Keratinocyte (primary cell): ENCODE measurements at regions not wholly inside any gene's neighbourhood (a gene's known extent, or its start where the extent isn't known, plus 50 kb on each side); places are given as distances from the start of the nearest gene placed in this dataset.

Source experiments
- CTCF ChIP-seq, 3 experiments: IDR thresholded peaks in 1 of 3; conservative IDR thresholded peaks in 1 of 3; optimal IDR thresholded peaks in 1 of 3; 2 replicates in 2 of 3; 3 replicates in 1 of 3; pipeline versions ENCODE3 to v1.5.1; 2011; ENCODE audit warnings: low read length in 3 of 3, mild to moderate bottlenecking in 3 of 3, moderate library complexity in 2 of 3, control low read depth in 1 of 3, inconsistent platforms in 1 of 3; ENCODE audit not compliant: insufficient read depth in 2 of 3; ENCODE audit errors: extremely low read depth in 1 of 3
- EZH2 ChIP-seq: IDR thresholded peaks from one replicate; pipeline ENCODE4 v1.6.1; 2012; ENCODE audit warnings: inconsistent platforms, mild to moderate bottlenecking, low read length, moderate library complexity

DNA sequence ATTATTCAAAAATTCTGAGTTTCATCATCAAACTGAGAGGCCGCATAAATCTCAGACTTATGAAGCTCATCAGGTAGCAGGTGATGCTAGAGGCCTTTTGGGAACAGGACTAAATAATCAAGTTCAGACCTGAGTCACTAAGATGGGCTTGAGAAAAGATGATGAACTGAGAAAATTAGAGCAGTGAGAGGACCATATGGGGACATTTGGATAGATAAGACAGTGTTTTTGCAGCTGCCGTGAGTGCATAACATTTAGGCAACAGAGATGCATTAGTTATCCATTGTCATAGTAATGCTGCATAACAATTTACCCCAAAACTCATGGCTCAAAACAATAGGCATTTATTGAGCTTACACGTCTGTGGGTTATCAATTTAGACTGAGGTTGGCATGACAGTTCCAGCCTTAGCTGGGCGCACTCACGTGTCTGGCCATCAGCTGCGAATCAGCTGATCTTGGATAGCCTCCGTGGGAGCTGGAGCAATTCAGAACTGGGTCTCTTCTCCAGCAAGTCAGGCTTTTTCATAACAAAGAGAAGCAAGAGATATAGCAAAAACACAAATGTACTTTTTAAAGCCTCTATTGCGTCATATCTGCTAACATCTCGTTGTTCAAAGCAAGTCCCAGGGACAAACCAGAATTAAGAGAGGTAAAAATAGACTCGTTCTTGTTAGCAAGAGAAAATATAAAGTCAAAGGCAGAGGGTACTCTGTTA is 72.8 kb downstream of the CAPZA3 start:
- no peak for TF ChIP-seq CTCF (optimal IDR thresholded peaks at IDR 0.05 in 1 of 3, IDR thresholded peaks at IDR 0.05 in 1 of 3, conservative IDR thresholded peaks at IDR 0.05 in 1 of 3; ENCODE audit: extremely low read depth in 1 of 3, insufficient read depth in 2 of 3, low read length in 3 of 3)
- no peak for TF ChIP-seq EZH2
